Esophagus squamous epithelium (tissue), 4 donors: ENCODE measurements at regions not wholly inside any gene's neighbourhood (a gene's known extent, or its start where the extent isn't known, plus 50 kb on each side); places are given as distances from the start of the nearest gene placed in this dataset.

Experiments
- CTCF ChIP-seq, 6 experiments: fragments of 450-650 bp in 4 of 6; fragments of 200-600 bp in 2 of 6; sonication (generic) in 2 of 6; IDR thresholded peaks; one replicate each; pipeline ENCODE4 v1.5.1; 2016 to 2019; ENCODE audit warnings: antibody characterized with exemption in 6 of 6, mild to moderate bottlenecking in 4 of 6, moderate library complexity in 4 of 6
- POLR2A ChIP-seq, 4 donors: fragments of 450-650 bp; IDR thresholded peaks; one replicate each; pipeline ENCODE4 v1.6.1; 2017; ENCODE audit warnings: antibody characterized with exemption in 4 of 4, mild to moderate bottlenecking in 4 of 4, moderate library complexity in 3 of 4

GRCh38 chr13:22187329-22187728, 516.5 kb downstream of the FGF9 start:
- TF ChIP-seq CTCF (IDR thresholded peaks at IDR 0.05): no peak
- TF ChIP-seq POLR2A (IDR thresholded peaks at IDR 0.05): no peak
